RKO (cell line): ENCODE measurements at regions not wholly inside any gene's neighbourhood (a gene's known extent, or its start where the extent isn't known, plus 50 kb on each side); places are given as distances from the start of the nearest gene placed in this dataset.

ENCODE experiments used
- DNase-seq: peaks from one replicate; pipeline ENCODE4 v3.0.0-alpha.2; 2016; ENCODE audit warnings: low spot score

DNA sequence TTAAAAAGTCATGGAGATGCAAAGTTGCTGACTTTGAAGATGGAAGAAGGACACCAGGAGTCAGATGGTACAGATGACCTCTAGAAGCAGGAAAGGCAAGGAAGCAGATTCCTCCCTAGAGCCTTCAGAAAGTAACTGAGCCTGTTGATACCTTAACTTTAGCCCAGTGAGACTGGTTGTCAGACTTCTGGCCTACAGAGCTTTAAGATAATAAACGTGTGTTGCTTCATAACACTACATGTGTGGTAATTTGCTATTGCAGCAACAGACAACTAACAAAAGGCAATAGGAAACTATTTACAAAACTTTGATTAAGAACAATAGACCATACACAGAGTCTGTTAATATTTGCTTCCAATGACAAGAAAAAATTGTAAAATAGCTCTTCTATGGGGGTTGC, 102.0 kb upstream of the USP38 start:
- DNase-seq = no peak

DNA sequence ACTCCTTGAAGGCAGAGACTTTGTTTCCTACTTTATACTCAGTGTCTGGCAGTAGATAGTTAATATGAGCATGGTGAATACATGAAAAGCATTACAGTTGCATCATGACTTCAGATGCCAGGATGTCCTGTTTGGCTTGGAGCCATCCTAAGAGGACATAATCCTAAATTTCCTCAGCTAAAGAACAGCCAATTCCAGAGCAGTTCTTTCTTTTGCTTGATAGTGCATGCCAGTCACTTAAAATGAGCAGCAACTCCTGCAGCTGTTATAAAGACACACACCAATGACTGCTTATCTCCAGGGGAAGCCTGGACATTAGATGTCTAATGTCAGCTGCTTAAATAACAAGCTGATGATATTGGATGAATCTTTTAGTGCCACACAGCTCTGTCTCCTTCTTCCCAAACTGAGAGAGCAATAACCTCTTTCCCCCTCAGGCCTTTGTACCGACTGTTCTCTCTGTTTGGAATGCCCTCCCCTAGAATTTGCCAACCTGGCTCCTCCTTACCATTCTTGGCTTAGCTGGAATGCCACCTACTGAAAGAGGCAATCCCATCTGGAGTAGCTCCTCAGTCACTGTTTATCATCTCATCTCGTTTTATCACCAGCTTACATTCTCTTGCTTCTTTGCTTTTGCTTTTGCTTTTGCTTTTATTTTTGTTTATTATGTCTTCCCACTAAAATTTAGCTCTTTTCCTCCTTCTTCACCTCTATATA, 100.8 kb upstream of the USP38 start:
- no peak for DNase-seq

DNA sequence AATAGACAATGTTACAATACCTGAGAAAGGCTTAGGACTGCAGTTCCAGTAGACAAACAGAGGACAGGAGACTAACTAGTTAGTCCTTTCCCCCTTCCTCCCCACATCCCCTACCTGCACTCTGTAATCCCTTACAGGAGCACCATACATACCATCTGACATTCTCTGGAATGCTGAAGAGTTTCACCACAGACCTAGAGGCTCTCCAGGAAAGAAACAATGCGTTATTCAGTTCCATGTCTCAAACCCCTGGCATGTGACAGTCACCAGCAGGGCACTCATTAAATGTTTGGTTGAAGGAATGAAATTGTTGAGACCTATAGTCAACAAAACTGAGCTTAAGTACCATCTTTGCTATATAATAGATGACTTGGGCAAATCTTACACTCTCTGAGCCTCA, 100.2 kb upstream of the USP38 start:
- DNase-seq = no peak

DNA sequence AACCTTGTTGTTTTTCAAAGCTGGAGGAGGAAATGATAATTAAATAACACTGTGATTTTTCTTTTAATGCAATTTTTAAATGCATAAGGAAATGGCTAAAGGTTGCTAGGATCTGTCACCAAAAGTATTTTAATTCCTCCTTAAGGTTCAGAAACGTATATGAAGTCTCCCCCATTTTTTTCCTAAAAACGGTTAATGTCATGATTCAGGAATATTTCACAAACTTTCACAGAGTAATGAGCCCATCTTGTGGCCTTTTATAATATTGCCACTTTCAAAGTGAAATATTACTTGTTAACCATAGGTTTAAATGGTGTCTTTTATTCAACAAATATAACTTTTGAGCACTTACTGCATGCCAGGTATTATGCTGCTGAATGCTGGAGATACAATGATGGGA, 99.5 kb upstream of the USP38 start:
- DNase-seq = peak; percentile 23

DNA sequence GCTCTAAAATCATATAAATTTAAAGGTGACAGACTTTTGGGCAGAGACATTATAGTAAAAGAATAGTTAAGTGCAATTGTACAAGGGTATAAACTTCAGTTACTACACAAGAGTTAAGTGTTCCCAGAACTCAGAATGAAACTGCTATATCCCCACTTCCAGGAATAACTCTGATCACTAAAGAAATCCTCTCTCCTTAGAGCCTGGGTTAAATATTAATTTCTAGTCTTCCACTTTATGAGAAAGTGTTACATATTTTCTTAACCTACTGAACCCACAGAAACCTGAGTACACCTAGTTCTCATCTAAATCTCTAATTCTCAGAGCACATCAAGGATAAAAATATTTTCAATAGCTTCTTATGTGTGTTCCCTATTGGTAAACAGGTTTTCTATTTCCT, 99.1 kb upstream of the USP38 start:
- DNase-seq = no peak

DNA sequence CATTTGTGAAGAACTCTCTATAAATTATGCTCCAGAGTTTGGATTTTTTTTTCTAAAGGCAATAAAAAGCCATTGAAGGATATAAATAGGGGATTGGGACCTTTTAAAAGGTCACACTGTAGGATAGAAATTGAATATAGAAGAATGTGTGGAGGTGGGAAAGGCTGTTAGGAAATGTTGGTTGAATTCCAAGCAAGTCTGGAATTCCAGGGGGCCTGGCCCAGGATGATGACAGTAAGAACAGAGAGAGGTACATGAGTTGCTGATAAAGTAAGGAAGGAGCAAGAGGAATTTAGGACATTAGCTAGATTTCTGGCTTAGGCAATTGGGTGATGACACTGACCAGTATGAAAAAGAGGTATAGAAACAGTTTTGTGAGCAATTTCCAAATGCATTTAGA, 95.4 kb upstream of the USP38 start:
- DNase-seq = no peak

DNA sequence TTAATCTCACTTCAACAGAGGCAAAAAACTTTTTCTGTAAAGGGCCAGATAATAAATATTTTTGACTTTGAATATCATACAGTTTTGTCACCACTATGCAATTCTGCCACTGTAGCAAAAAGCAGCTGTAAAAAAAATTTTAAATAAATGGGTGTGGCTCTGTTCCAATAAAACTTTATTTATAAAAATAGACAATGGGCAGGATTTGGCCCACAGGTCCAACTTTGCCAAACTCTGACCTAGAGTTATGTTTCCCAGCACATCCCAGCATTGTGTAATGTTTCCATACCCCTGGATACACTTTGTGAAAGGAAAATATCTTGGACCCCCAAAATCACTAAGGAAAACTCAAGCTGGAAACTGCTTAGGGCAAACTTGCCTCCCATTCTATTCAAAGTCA, 94.9 kb upstream of the USP38 start:
- DNase-seq = no peak

DNA sequence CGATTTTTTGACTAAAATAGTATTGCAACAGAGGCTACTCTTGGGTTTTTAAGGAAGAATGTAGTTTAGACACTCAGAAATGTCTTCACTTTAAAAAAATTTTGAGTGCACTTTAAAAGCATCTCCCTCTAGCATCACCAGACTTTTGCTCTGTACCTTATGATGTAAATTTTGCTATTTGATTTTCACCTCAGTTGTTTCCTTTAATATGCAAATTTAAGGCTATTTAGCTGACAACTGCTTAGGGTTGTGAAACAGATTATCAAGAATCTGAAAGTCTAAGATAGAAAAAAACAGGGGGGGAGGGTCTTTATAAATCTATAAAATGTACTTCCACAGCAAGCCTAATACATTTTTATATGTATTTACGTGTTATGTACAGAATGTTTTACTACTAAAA, 92.9 kb upstream of the USP38 start:
- DNase-seq = no peak

DNA sequence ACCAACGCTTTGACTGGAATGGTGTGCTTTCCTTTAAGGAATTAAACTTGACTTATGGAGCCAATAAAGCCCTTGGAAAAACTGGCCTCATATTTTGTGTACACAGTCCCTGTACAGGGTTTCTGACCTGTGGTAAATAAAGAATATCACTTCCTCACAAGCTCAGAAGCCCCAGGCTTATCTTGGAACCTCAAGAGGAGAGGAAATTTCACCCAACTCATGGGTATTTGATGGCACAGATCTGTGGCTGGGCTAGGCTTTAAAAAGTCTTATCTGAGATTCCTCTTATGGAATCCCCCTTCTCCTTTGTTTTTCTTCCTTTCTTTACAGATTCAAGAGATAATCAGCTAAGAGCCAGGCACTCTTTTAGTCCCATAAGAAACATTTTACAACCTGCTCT, 89.3 kb upstream of the USP38 start:
- DNase-seq = no peak

DNA sequence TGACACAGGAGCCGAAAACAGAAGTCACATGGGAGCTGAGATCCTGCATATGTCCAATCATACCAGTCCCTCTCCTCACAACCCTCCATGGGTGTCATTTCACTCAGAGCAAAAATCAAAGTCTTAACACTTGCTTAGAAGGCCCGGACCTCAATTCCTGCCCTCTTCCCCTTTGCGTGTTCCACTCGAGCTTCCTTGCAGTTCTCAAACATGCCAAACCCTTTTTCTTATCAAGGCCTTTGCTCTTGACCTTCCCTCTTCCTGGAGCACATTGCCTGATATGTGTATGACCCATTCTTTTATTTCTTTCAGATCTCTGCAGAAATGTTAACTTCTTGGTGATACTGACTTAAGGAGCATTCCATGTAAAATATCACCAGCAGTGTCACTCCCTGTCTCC, 87.0 kb upstream of the USP38 start:
- no peak for DNase-seq

DNA sequence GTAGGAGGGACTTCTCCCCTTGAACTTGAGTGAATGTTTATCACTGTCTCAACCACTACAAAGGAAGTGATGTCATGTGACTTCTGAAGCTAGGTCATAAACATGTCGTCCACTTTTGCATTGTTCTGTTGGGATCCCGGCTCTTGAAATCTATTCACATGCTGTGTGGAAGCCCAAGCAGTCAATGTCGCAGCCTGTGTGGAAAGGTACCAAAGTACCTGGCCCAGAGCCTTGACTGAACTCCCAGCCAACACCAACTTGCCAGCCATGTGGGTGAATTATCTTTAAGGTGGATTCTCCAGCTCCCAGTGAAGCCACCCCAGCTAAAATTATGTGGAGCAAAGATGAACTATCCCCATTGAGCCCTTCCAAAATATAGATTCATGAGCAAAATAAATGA, 85.0 kb upstream of the USP38 start:
- DNase-seq = no peak

DNA sequence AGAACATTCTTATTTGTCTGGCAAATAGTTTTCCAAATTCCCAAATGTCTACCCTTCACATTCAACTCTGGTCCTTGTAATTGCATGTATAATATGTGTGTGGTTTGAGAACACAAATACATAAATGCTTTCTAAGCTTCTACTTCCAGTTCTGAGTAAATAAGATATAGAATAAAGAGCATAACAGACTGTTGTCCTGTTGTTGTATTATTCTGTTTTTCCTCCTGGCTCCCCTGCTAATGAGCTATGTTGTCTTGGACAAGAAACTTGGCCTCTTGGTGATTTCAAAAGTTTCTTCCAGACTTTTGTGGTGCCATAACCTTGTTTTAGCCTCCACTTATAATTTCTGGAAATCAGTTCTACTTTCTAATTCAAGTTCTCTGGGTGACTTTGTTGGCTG, 75.3 kb upstream of the USP38 start:
- no peak for DNase-seq

DNA sequence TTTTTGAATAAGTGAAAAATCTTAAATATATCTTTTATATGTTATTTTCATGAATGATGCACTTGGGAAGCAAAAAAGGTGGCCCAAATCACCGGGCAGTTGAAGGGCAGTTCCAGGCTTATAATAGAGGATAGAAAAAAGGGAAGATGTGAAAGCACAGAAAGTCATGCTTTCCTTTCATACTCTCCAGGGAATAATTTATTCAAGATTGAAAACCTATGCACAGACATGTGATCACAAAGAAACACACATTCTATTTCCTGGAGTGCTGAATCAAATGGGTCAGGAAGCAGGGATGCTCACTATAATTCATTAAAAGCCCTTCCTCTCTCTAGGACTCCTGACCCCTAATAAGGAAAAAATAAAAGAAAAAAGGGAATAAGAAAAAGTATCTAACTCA, 66.1 kb upstream of the USP38 start:
- DNase-seq = no peak

DNA sequence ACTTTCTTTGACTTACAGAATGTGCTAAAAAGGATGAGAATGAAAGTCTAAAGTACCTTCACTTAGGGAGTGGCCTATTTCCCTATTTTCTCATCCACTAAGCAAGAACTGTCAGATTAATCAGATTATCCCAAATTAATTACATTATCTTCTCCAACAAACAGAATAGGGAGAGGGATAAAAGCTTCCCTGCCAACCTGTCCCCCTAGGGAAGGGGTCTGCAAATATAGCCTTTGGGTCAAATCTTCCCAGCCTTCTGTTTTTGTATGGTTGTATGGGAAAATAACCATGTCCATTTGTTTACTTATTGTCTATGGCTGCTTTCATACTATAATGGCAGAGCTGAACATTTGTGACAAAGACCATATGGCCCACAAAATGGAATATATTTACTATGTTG, 57.1 kb upstream of the USP38 start:
- no peak for DNase-seq

DNA sequence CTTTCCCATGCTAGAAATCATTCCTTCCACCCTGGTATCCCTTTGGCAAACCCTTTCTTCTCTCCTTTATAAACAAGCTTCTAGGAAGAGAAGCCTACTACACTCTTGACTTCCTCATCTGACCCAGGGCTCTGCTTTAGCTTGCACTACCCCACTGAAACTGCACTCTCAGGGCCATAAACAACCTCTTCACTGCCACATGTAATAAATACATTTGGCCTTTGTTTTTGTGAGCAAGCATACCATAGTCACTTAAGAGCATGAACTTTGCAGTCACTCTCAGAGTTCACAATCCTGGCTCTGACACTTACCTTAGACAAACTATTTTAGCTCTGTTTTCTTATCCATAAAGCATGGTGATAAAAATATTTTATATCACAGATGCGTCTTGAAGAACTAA, 50.7 kb upstream of the USP38 start:
- no peak for DNase-seq
